Activated gamma-delta T cell treated with anti-CD3 and anti-CD28 coated beads, Interleukin-2, amount 50 U/mL, for 16 hours (primary cell): ENCODE measurements at regions not wholly inside any gene's neighbourhood (a gene's known extent, or its start where the extent isn't known, plus 50 kb on each side); places are given as distances from the start of the nearest gene placed in this dataset.

ENCODE experiments used
- DNase-seq: peaks from one replicate; pipeline ENCODE4 v3.0.0-alpha.2; 2020; ENCODE audit warnings: low read depth

GRCh38 chr2:204012072-204012653 lies 75.6 kb downstream of the ICOS start:
- no peak for DNase-seq

- DNase-seq = no peak
Measured at GRCh38 chr2:204015118-204015843, 78.7 kb downstream of the ICOS start.

GRCh38 chr2:204018717-204019116 lies 82.2 kb downstream of the ICOS start:
- DNase-seq = no peak

GRCh38 chr2:204019572-204020501 lies 83.3 kb downstream of the ICOS start:
- no peak for DNase-seq

- DNase-seq = no peak
Measured at GRCh38 chr2:204021290-204022081, 84.9 kb downstream of the ICOS start.

GRCh38 chr2:204022550-204022949 lies 86.0 kb downstream of the ICOS start:
- no peak for DNase-seq

GRCh38 chr2:204023088-204023487 lies 86.5 kb downstream of the ICOS start:
- DNase-seq = no peak

GRCh38 chr2:204024503-204024902 lies 87.9 kb downstream of the ICOS start:
- no peak for DNase-seq

GRCh38 chr2:204024906-204025475 lies 88.4 kb downstream of the ICOS start:
- DNase-seq = no peak

GRCh38 chr2:204026294-204026693 lies 89.7 kb downstream of the ICOS start:
- DNase-seq = no peak

- DNase-seq = no peak
Measured at GRCh38 chr2:204027091-204027490, 90.5 kb downstream of the ICOS start.

GRCh38 chr2:204030322-204030721 lies 93.8 kb downstream of the ICOS start:
- DNase-seq = no peak

GRCh38 chr2:204031056-204031455 lies 94.5 kb downstream of the ICOS start:
- DNase-seq = no peak

- no peak for DNase-seq
Measured at GRCh38 chr2:204032301-204032700, 95.7 kb downstream of the ICOS start.

- no peak for DNase-seq
Measured at GRCh38 chr2:204033611-204034495, 97.3 kb downstream of the ICOS start.

GRCh38 chr2:204036706-204037105 lies 100.1 kb downstream of the ICOS start:
- no peak for DNase-seq

- DNase-seq = no peak
Measured at GRCh38 chr2:204037286-204037685, 100.7 kb downstream of the ICOS start.

GRCh38 chr2:204039298-204039838 lies 102.8 kb downstream of the ICOS start:
- DNase-seq = no peak

GRCh38 chr2:204040016-204040415 lies 103.5 kb downstream of the ICOS start:
- no peak for DNase-seq

GRCh38 chr2:204042401-204042800 lies 105.8 kb downstream of the ICOS start:
- DNase-seq = no peak
